ENCODE measurements at regions not wholly inside any gene's neighbourhood (a gene's known extent, or its start where the extent isn't known, plus 50 kb on each side); places are given as distances from the start of the nearest gene placed in this dataset.

- DNase-seq: no peak
Measured at GRCh38 chr17:72212041-72212440, 91.2 kb downstream of the SOX9 start.

GRCh38 chr17:72215490-72215889, 94.7 kb downstream of the SOX9 start:
- DNase-seq: no peak

GRCh38 chr17:72215928-72216327, 95.1 kb downstream of the SOX9 start:
- no peak for DNase-seq

- DNase-seq: no peak
Measured at GRCh38 chr17:72219137-72219823, 98.5 kb downstream of the SOX9 start.

GRCh38 chr17:72219824-72220493, 99.1 kb downstream of the SOX9 start:
- no peak for DNase-seq

- no peak for DNase-seq
Measured at GRCh38 chr17:72222661-72223380, 102.0 kb downstream of the SOX9 start.

GRCh38 chr17:72223866-72224291, 103.1 kb downstream of the SOX9 start:
- DNase-seq: no peak

GRCh38 chr17:72226322-72226721, 105.5 kb downstream of the SOX9 start:
- DNase-seq: no peak

- DNase-seq: no peak
Measured at GRCh38 chr17:72233986-72234385, 113.2 kb downstream of the SOX9 start.

- peak in 1 of 2 experiments; percentile 31 for DNase-seq
Measured at GRCh38 chr17:72234985-72235384, 114.2 kb downstream of the SOX9 start.

- no peak for DNase-seq
Measured at GRCh38 chr17:72236980-72237633, 116.3 kb downstream of the SOX9 start.

- no peak for DNase-seq
Measured at GRCh38 chr17:72238157-72238673, 117.4 kb downstream of the SOX9 start.

- DNase-seq: no peak
Measured at GRCh38 chr17:72239548-72239947, 118.7 kb downstream of the SOX9 start.

- DNase-seq: no peak
Measured at GRCh38 chr17:72240333-72240732, 119.5 kb downstream of the SOX9 start.

GRCh38 chr17:72244494-72244893, 123.7 kb downstream of the SOX9 start:
- no peak for DNase-seq

- DNase-seq: no peak
Measured at GRCh38 chr17:72244956-72245355, 124.1 kb downstream of the SOX9 start.

- no peak for DNase-seq
Measured at GRCh38 chr17:72249441-72249840, 128.6 kb downstream of the SOX9 start.

GRCh38 chr17:72250206-72250605, 129.4 kb downstream of the SOX9 start:
- DNase-seq: no peak

GRCh38 chr17:72253597-72253996, 132.8 kb downstream of the SOX9 start:
- DNase-seq: no peak

- no peak for DNase-seq
Measured at GRCh38 chr17:72254808-72255449, 134.1 kb downstream of the SOX9 start.

GRCh38 chr17:72255481-72255880, 134.7 kb downstream of the SOX9 start:
- no peak for DNase-seq

- peak; percentile 11 to 52 for DNase-seq
Measured at GRCh38 chr17:72258711-72259110, 137.9 kb downstream of the SOX9 start.

- DNase-seq: no peak
Measured at GRCh38 chr17:72259922-72260321, 139.1 kb downstream of the SOX9 start.

All from NCI-H446 (cell line).